Ureter (tissue), 1 donor: ENCODE measurements at regions not wholly inside any gene's neighbourhood (a gene's known extent, or its start where the extent isn't known, plus 50 kb on each side); places are given as distances from the start of the nearest gene placed in this dataset.

ENCODE experiments used
- DNase-seq: peaks from one replicate; pipeline ENCODE4 v3.0.0-alpha.2; 2020; ENCODE audit warnings: low spot score
- donor health status: DM: yes; HTN: yes; CAD: no.

- no peak for DNase-seq
Measured at GRCh38 chr3:106610362-106610959, 741.6 kb upstream of the CBLB start.

- no peak for DNase-seq
Measured at GRCh38 chr3:106611116-106611515, 742.3 kb upstream of the CBLB start.

- no peak for DNase-seq
Measured at GRCh38 chr3:106611841-106612240, 743.0 kb upstream of the CBLB start.

- no peak for DNase-seq
Measured at GRCh38 chr3:106616556-106616955, 747.7 kb upstream of the CBLB start.

- no peak for DNase-seq
Measured at GRCh38 chr3:106617276-106617675, 748.5 kb upstream of the CBLB start.

- DNase-seq = no peak
Measured at GRCh38 chr3:106620646-106621045, 751.8 kb upstream of the CBLB start.

- no peak for DNase-seq
Measured at GRCh38 chr3:106624154-106624553, 753.1 kb upstream of the CCDC54 start.

GRCh38 chr3:106628407-106628806 lies 748.8 kb upstream of the CCDC54 start:
- no peak for DNase-seq

- no peak for DNase-seq
Measured at GRCh38 chr3:106629215-106629832, 747.9 kb upstream of the CCDC54 start.

- DNase-seq = no peak
Measured at GRCh38 chr3:106631373-106632108, 745.7 kb upstream of the CCDC54 start.

GRCh38 chr3:106635271-106635670 lies 742.0 kb upstream of the CCDC54 start:
- DNase-seq = no peak

GRCh38 chr3:106635826-106636225 lies 741.4 kb upstream of the CCDC54 start:
- DNase-seq = no peak

- no peak for DNase-seq
Measured at GRCh38 chr3:106640353-106640752, 736.9 kb upstream of the CCDC54 start.

- no peak for DNase-seq
Measured at GRCh38 chr3:106642161-106642560, 735.1 kb upstream of the CCDC54 start.

- no peak for DNase-seq
Measured at GRCh38 chr3:106643684-106644161, 733.5 kb upstream of the CCDC54 start.

GRCh38 chr3:106673926-106674569 lies 703.2 kb upstream of the CCDC54 start:
- DNase-seq = no peak

GRCh38 chr3:106675451-106675850 lies 701.8 kb upstream of the CCDC54 start:
- no peak for DNase-seq

GRCh38 chr3:106678657-106679390 lies 698.4 kb upstream of the CCDC54 start:
- DNase-seq = no peak

- no peak for DNase-seq
Measured at GRCh38 chr3:106683953-106684620, 693.2 kb upstream of the CCDC54 start.

GRCh38 chr3:106685745-106686144 lies 691.5 kb upstream of the CCDC54 start:
- DNase-seq = no peak

GRCh38 chr3:106687905-106688304 lies 689.3 kb upstream of the CCDC54 start:
- no peak for DNase-seq
